ENCODE measurements at regions not wholly inside any gene's neighbourhood (a gene's known extent, or its start where the extent isn't known, plus 50 kb on each side); places are given as distances from the start of the nearest gene placed in this dataset.

DNA sequence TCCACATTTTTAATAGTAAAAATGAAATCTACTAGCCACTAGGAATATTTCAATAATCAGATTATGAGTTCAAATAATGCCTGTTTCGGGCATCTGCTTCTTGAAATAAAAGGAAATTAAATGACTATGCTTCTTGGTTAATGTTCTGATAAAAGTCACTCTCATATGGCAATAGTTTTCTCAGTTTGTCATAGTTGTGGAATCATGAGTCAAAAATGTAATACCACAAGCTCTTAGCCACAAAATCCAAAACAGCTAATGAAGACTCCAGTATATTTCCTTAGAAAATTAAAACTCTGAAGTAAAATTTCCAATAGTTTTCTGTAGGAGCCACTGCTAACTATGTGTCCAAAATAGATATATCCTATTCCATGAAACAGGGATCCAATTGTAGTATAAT lies 676.3 kb upstream of the CDH8 start:
- Histone ChIP-seq H3K4me1 (replicated peaks) (no peaks in the 10 kb centered on the region), H3K4me3 (no peak overlapping the region), H3K36me3 (no peaks in the 10 kb centered on the region), H3K27ac (no peak overlapping the region), H3K27me3 (replicated peaks; ENCODE audit: insufficient read depth) (no peaks in the 10 kb centered on the region), H3K9me3 (no peaks in the 10 kb centered on the region)
- DNase-seq (ENCODE audit: low spot score): no peak
- 86% methylated on average over 1 of the region's 1 CpG for WGBS
- intact Hi-C loops (cut with DNase I): no loop called here
- no peak for TF ChIP-seq POLR2AphosphoS5 (IDR thresholded peaks at IDR 0.05)
- TF ChIP-seq POLR2A (IDR thresholded peaks at IDR 0.05): no peak
- TF ChIP-seq CTCF (IDR thresholded peaks at IDR 0.05): no peak

DNA sequence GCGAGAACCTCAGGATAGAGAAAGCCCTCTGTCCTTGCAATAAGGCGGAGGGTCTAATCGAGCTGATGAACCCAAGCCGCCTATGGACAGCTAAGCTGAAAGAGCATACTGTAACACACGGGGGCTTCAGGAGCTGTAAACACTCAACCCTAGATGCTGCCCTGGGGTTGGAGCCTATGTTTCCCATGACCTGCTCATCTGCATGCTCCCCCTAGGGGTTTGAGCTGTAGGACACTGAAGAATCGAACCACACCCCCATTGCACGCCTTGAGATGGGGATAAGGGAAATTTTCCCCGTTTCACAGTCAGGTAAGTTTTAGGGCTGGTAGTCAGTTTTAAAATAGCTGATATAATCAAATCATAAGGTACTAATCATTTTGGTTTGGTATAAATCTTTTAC lies 675.6 kb upstream of the CDH8 start:
- intact Hi-C loops (cut with DNase I): no loop called here
- Histone ChIP-seq H3K27ac (no peak overlapping the region), H3K4me3 (no peak overlapping the region), H3K4me1 (replicated peaks) (no peaks in the 10 kb centered on the region), H3K36me3 (no peaks in the 10 kb centered on the region), H3K9me3 (no peaks in the 10 kb centered on the region), H3K27me3 (replicated peaks; ENCODE audit: insufficient read depth) (no peaks in the 10 kb centered on the region)
- TF ChIP-seq POLR2A (IDR thresholded peaks at IDR 0.05) (no peak), POLR2AphosphoS5 (IDR thresholded peaks at IDR 0.05) (no peak)
- DNase-seq (ENCODE audit: low spot score): no peak
- WGBS: 96% methylated on average over 8 of the region's 8 CpGs

GRCh38 chr16:62709794-62710193 lies 673.6 kb upstream of the CDH8 start:
- Histone ChIP-seq H3K9me3 (no peaks in the 10 kb centered on the region), H3K27ac (no peak overlapping the region), H3K4me1 (replicated peaks) (no peaks in the 10 kb centered on the region), H3K36me3 (no peaks in the 10 kb centered on the region), H3K4me3 (no peak overlapping the region), H3K27me3 (replicated peaks; ENCODE audit: insufficient read depth) (no peaks in the 10 kb centered on the region)
- 42% methylated on average over 8 of the region's 8 CpGs for WGBS
- intact Hi-C loops (cut with DNase I): no loop called here
- no peak for DNase-seq (ENCODE audit: low spot score)
- TF ChIP-seq POLR2A (IDR thresholded peaks at IDR 0.05) (no peak), CTCF (IDR thresholded peaks at IDR 0.05) (no peak), POLR2AphosphoS5 (IDR thresholded peaks at IDR 0.05) (no peak)

DNA sequence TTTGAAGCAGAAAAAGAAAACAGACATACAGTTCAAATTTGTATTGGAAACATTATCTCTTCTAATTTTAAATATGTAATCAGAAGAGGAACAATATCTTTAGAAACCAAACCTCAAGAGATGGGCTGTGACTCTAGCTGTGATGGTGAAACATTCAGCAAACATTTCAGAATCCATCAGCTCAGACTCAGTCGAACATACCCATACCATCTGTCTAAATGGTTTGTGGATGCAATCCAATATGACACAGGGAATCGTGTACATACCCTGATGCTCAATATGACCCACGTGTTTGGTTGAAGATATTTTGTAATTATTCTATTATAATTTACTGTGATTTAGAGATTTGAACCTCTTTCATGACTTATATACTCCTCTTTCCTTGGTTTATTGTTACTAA lies 665.2 kb upstream of the CDH8 start:
- Histone ChIP-seq H3K36me3 (no peaks in the 10 kb centered on the region), H3K4me3 (no peak overlapping the region), H3K27me3 (replicated peaks; ENCODE audit: insufficient read depth) (no peaks in the 10 kb centered on the region), H3K4me1 (replicated peaks) (no peaks in the 10 kb centered on the region), H3K27ac (no peak overlapping the region), H3K9me3 (no peaks in the 10 kb centered on the region)
- TF ChIP-seq CTCF (IDR thresholded peaks at IDR 0.05) (no peak), POLR2A (IDR thresholded peaks at IDR 0.05) (no peak), POLR2AphosphoS5 (IDR thresholded peaks at IDR 0.05) (no peak)
- intact Hi-C loops (cut with DNase I): no loop called here
- 93% methylated on average over 3 of the region's 3 CpGs for WGBS
- no peak for DNase-seq (ENCODE audit: low spot score)

GRCh38 chr16:62700426-62701294 lies 664.4 kb upstream of the CDH8 start:
- 59% methylated on average over 5 of the region's 5 CpGs for WGBS
- no peaks in the 10 kb centered on the region for H3K4me1 ChIP-seq (replicated peaks)
- no peak overlapping the region for H3K27ac ChIP-seq
- DNase-seq (ENCODE audit: low spot score): no peak
- intact Hi-C loops (cut with DNase I): no loop called here
- no peak overlapping the region for H3K4me3 ChIP-seq
- no peaks in the 10 kb centered on the region for H3K27me3 ChIP-seq (replicated peaks; ENCODE audit: insufficient read depth)
- no peaks in the 10 kb centered on the region for H3K36me3 ChIP-seq
- TF ChIP-seq POLR2A (IDR thresholded peaks at IDR 0.05) (no peak), CTCF (IDR thresholded peaks at IDR 0.05) (no peak), POLR2AphosphoS5 (IDR thresholded peaks at IDR 0.05) (no peak)
- no peaks in the 10 kb centered on the region for H3K9me3 ChIP-seq

Measured in prostate gland (tissue), 2 donors.